ENCODE measurements at regions not wholly inside any gene's neighbourhood (a gene's known extent, or its start where the extent isn't known, plus 50 kb on each side); places are given as distances from the start of the nearest gene placed in this dataset.
"Not testable (repeated sequence)": the region's sequence is repeated elsewhere in the genome, so short reads cannot be mapped to it uniquely, and the experiment has no call there.

DNA sequence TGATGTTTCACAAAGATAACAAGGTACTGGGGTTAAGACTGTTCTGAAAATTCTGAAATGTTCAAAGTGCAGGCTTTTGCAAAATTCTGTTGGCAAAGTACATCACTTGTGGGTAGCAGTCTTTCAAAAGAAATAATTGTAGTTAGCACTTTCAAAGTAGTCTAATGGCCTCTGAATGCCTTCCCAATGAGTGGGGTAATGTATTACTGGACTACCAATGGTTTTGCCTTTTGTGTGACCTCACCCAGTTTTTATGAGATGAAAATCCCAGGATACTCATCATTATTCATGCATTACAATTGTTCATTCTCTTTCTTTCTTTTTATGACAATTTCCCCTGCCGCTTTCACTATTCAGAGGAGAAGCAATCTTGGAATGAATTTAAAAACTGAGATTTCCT lies 686.1 kb downstream of the GLUD2 start:
- ChIA-PET CTCF (no interaction called here), POLR2A (no interaction called here)
- H3K4me1 ChIP-seq (ENCODE audit: insufficient read depth, low read length) = no peaks in the 10 kb centered on the region
- Mint-ChIP-seq H3K27me3 (no peaks in the 10 kb centered on the region), H3K9me3 (no peaks in the 10 kb centered on the region), H3K4me1 (no peaks in the 10 kb centered on the region), H3K27ac (no peak overlapping the region), H3K36me3 (no peaks in the 10 kb centered on the region), H3K4me3 (no peak overlapping the region)
- no peaks in the 10 kb centered on the region for H3K36me3 ChIP-seq (ENCODE audit: insufficient read depth, low read length)
- H3K27ac ChIP-seq (ENCODE audit: low read depth, low read length) = no peak overlapping the region
- DNase-seq = no peak
- no peak overlapping the region for H3K4me3 ChIP-seq (ENCODE audit: low read length)
- H3K27me3 ChIP-seq (ENCODE audit: insufficient read depth, low read length, poor library complexity, severe bottlenecking) = no peaks in the 10 kb centered on the region
- no peaks in the 10 kb centered on the region for H3K9me3 ChIP-seq (ENCODE audit: low read length)

DNA sequence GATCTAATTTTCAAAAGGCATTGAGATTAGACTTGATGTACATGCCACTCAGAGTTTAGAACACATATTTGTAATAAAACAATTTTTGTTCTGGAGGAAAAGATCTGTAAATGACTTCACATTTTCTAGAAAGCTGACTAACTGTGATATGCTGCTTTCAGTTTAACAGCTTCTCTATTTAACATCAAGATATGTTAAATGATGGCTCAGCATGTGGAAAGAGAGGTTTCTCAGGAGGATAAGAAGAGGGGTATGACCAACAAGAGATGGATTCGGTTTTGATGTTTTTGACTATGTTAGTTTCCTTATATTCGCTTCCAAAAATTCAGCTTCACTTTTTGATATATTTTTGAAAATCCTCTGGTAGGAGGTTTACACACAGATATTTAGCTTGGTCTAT lies 698.7 kb downstream of the GLUD2 start:
- no peaks in the 10 kb centered on the region for H3K27me3 ChIP-seq (ENCODE audit: insufficient read depth, low read length, poor library complexity, severe bottlenecking)
- H3K4me3 Mint-ChIP-seq = no peak overlapping the region
- H3K4me1 Mint-ChIP-seq = no peaks in the 10 kb centered on the region

DNA sequence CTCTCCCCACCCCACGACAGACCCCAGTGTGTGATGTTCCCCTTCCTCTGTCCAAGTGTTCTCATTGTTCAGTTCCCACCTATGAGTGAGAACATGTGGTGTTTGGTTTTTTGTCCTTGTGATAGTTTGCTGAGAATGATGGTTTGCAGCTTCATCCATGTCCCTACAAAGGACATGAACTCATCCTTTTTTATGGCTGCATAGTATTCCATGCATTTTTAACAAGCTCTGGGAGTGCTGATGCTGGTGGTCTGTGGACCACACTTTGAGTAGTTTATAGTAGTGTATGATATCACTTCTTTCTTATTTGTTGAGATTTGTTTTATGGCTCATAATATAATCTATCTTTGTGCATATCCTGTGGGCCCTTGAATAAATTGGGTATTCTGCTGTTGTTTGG lies 706.2 kb downstream of the GLUD2 start:
- H3K27ac ChIP-seq (ENCODE audit: low read depth, low read length); H3K36me3 ChIP-seq (ENCODE audit: insufficient read depth, low read length); DNase-seq; H3K27me3 ChIP-seq (ENCODE audit: insufficient read depth, low read length, poor library complexity, severe bottlenecking); H3K27me3 Mint-ChIP-seq; POLR2A ChIA-PET; H3K9me3 Mint-ChIP-seq; H3K4me3 ChIP-seq (ENCODE audit: low read length); H3K4me3 Mint-ChIP-seq; H3K27ac Mint-ChIP-seq; H3K4me1 ChIP-seq (ENCODE audit: insufficient read depth, low read length); CTCF ChIA-PET; H3K9me3 ChIP-seq (ENCODE audit: low read length); H3K36me3 Mint-ChIP-seq; H3K4me1 Mint-ChIP-seq: not testable (repeated sequence)

More for the DNA sequence above, 698.7 kb downstream of the GLUD2 start:
- Mint-ChIP-seq H3K9me3 (peaks cover 0 to 3% (median 0%) of the 10 kb centered on the region in 5 donors), H3K36me3 (no peaks in the 10 kb centered on the region), H3K27ac (no peak overlapping the region), H3K27me3 (peaks cover 0 to 2% of the 10 kb centered on the region in 2 donors)
- CTCF ChIA-PET = no interaction called here
- no peaks in the 10 kb centered on the region for H3K9me3 ChIP-seq (ENCODE audit: low read length)
- H3K4me3 ChIP-seq (ENCODE audit: low read length) = no peak overlapping the region
- no peak for DNase-seq
- POLR2A ChIA-PET = no interaction called here
- H3K27ac ChIP-seq (ENCODE audit: low read depth, low read length) = no peak overlapping the region
- H3K4me1 ChIP-seq (ENCODE audit: insufficient read depth, low read length) = no peaks in the 10 kb centered on the region
- no peaks in the 10 kb centered on the region for H3K36me3 ChIP-seq (ENCODE audit: insufficient read depth, low read length)

DNA sequence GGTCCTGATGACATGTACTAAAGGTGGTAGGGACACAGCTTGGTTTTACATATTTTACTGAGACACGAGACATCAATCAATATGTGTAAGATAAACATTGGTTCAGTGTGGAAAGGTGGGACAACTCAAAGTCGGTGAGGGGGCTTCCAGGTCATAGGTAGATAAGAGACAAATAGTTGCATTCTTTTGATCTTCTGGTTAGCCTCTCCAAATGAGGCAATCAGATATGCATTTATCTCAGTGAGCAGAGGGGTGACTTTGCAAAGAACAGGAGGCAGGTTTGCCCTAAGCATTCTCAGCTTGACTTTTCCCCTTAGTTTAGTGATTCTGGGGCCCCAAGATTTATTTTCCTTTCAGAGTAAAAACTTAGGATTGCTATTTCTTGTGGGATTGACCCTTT lies 706.9 kb downstream of the GLUD2 start:
- Histone ChIP-seq H3K9me3 (ENCODE audit: low read length) (no peaks in the 10 kb centered on the region), H3K4me3 (ENCODE audit: low read length) (no peak overlapping the region), H3K4me1 (ENCODE audit: insufficient read depth, low read length) (no peaks in the 10 kb centered on the region), H3K27me3 (ENCODE audit: insufficient read depth, low read length, poor library complexity, severe bottlenecking) (no peaks in the 10 kb centered on the region), H3K27ac (ENCODE audit: low read depth, low read length) (no peak overlapping the region), H3K36me3 (ENCODE audit: insufficient read depth, low read length) (no peaks in the 10 kb centered on the region)
- ChIA-PET POLR2A (no interaction called here), CTCF (no interaction called here)
- H3K27me3 Mint-ChIP-seq = peaks cover 0 to 2% of the 10 kb centered on the region in 2 donors
- no peak overlapping the region for H3K27ac Mint-ChIP-seq
- no peaks in the 10 kb centered on the region for H3K4me1 Mint-ChIP-seq
- DNase-seq = no peak
- H3K4me3 Mint-ChIP-seq = no peak overlapping the region
- no peaks in the 10 kb centered on the region for H3K36me3 Mint-ChIP-seq
- peaks cover 0 to 5% (median 4%) of the 10 kb centered on the region in 5 donors for H3K9me3 Mint-ChIP-seq

DNA sequence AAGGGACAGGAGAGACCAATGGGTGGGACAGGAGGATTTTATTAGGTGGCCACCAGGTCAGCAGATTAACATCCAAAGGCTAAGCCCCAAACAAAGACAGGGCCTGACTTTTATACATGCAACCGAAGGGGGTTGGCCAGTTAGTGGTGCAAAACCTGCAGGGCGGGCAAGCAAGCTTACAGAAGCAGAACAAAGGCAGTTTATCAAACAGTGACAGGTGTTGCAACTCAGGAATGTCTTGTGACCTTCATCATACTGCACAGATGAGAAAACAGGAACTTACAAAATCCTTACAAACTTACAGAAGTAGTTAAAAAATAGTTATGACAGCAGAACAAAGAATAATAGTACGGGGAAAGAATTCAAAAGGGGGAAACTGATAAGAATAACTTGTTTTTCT lies 708.1 kb downstream of the GLUD2 start:
- H3K27ac ChIP-seq (ENCODE audit: low read depth, low read length) = no peak overlapping the region
- no peaks in the 10 kb centered on the region for H3K27me3 ChIP-seq (ENCODE audit: insufficient read depth, low read length, poor library complexity, severe bottlenecking)
- H3K27me3 Mint-ChIP-seq = peaks cover 0 to 2% of the 10 kb centered on the region in 2 donors
- no peaks in the 10 kb centered on the region for H3K9me3 ChIP-seq (ENCODE audit: low read length)
- DNase-seq = no peak
- H3K4me1 Mint-ChIP-seq = no peaks in the 10 kb centered on the region
- ChIA-PET POLR2A (no interaction called here), CTCF (no interaction called here)
- H3K36me3 ChIP-seq (ENCODE audit: insufficient read depth, low read length) = no peaks in the 10 kb centered on the region
- H3K9me3 Mint-ChIP-seq = peaks cover 0 to 5% (median 4%) of the 10 kb centered on the region in 5 donors
- H3K4me1 ChIP-seq (ENCODE audit: insufficient read depth, low read length) = no peaks in the 10 kb centered on the region
- H3K4me3 ChIP-seq (ENCODE audit: low read length) = no peak overlapping the region
- no peaks in the 10 kb centered on the region for H3K36me3 Mint-ChIP-seq
- no peak overlapping the region for H3K4me3 Mint-ChIP-seq
- no peak overlapping the region for H3K27ac Mint-ChIP-seq

DNA sequence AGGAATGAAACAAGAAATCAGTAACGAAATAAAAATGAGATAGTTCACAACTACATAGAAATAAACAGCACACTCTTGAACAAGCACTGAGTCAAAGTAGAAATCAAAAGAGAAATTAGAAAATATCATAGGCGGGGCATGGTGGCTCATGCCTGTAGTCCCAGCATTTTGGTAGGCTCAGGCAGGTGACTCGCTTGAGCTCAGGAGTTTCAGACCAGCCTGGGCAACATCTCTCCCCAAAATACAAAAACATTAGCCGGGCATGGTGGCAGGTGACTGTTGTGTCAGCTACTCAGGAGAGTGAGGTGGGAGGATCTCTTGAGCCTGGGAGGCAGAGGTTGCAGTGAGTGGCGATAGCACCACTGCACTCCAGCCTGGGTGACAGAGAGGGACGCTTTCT lies 714.4 kb downstream of the GLUD2 start:
- POLR2A ChIA-PET = no interaction called here
- CTCF ChIA-PET = no interaction called here
- no peak overlapping the region for H3K4me3 Mint-ChIP-seq
- no peaks in the 10 kb centered on the region for H3K36me3 Mint-ChIP-seq
- no peaks in the 10 kb centered on the region for H3K36me3 ChIP-seq (ENCODE audit: insufficient read depth, low read length)
- H3K4me3 ChIP-seq (ENCODE audit: low read length) = no peak overlapping the region
- no peaks in the 10 kb centered on the region for H3K27me3 Mint-ChIP-seq
- H3K27ac Mint-ChIP-seq = no peak overlapping the region
- no peak overlapping the region for H3K27ac ChIP-seq (ENCODE audit: low read depth, low read length)
- H3K27me3 ChIP-seq (ENCODE audit: insufficient read depth, low read length, poor library complexity, severe bottlenecking) = no peaks in the 10 kb centered on the region
- H3K9me3 Mint-ChIP-seq = no peaks in the 10 kb centered on the region
- H3K9me3 ChIP-seq (ENCODE audit: low read length) = no peaks in the 10 kb centered on the region
- H3K4me1 Mint-ChIP-seq = no peaks in the 10 kb centered on the region
- DNase-seq = no peak
- H3K4me1 ChIP-seq (ENCODE audit: insufficient read depth, low read length) = no peaks in the 10 kb centered on the region

DNA sequence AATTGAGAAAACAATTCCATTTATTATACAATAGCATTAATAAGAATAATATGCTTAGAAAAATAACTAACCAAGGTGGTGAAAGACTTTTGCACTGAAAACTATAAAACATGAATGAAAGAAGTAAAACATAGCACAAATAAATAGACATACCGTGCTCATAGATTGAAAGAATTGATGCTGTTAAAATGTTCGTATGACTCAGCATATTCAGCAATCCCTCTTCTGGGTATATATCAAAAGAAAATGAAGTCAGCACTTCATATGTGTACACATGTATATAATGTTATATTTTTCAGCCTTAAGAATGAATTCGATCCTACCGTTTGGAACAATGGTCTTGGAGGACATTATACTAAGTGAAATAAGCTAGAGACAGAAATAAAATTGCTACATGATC lies 716.3 kb downstream of the GLUD2 start:
- Histone ChIP-seq H3K4me1 (ENCODE audit: insufficient read depth, low read length) (no peaks in the 10 kb centered on the region), H3K27ac (ENCODE audit: low read depth, low read length) (no peak overlapping the region), H3K9me3 (ENCODE audit: low read length) (no peaks in the 10 kb centered on the region), H3K36me3 (ENCODE audit: insufficient read depth, low read length) (no peaks in the 10 kb centered on the region), H3K27me3 (ENCODE audit: insufficient read depth, low read length, poor library complexity, severe bottlenecking) (no peaks in the 10 kb centered on the region), H3K4me3 (ENCODE audit: low read length) (no peak overlapping the region)
- ChIA-PET POLR2A (no interaction called here), CTCF (no interaction called here)
- Mint-ChIP-seq H3K27me3 (no peaks in the 10 kb centered on the region), H3K4me3 (no peak overlapping the region), H3K27ac (no peak overlapping the region), H3K4me1 (no peaks in the 10 kb centered on the region), H3K36me3 (no peaks in the 10 kb centered on the region), H3K9me3 (peaks cover 0 to 3% (median 0%) of the 10 kb centered on the region in 5 donors)
- DNase-seq = no peak

DNA sequence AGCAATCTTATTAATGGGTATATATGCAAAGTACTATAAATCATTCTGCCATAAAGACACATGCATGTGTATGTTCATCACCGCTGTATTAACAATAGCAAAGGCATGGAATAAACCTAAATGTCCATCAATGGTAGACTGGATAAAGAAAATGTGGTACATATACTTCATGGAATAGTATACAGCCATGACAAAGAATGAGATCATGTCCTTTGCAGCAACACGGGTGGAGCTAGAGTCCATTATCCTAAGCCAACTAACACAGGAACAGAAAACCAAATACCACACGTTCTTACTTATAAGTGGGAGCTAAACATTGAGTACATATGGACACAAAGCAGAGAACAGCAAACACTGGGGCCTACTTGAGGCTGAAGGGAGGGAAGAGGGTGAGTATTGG lies 720.8 kb downstream of the GLUD2 start:
- H3K4me3 Mint-ChIP-seq; DNase-seq; CTCF ChIA-PET; H3K27me3 ChIP-seq (ENCODE audit: insufficient read depth, low read length, poor library complexity, severe bottlenecking); H3K36me3 Mint-ChIP-seq; H3K27ac ChIP-seq (ENCODE audit: low read depth, low read length); H3K9me3 ChIP-seq (ENCODE audit: low read length); H3K27me3 Mint-ChIP-seq; H3K4me1 Mint-ChIP-seq; H3K4me1 ChIP-seq (ENCODE audit: insufficient read depth, low read length); POLR2A ChIA-PET; H3K4me3 ChIP-seq (ENCODE audit: low read length); H3K27ac Mint-ChIP-seq; H3K9me3 Mint-ChIP-seq; H3K36me3 ChIP-seq (ENCODE audit: insufficient read depth, low read length): not testable (repeated sequence)

DNA sequence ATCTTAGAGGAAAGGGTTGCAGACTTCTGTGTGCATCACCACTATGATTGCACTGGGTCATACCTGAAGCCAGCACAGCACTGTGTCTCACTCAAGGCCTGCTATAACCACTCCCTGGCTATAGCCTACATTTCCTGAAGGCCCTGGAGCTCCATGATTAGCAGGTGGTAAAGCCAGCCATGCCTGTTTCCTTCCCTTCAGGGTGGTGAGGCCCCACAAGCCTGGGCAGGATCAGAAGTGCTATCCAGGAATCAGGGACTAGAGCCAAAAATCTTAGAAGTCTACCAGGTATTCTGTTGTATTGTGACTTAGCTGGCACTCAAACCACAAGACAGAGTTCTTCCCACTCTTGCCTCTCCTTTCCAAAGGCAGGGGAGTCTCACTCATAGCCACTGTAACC lies 734.6 kb downstream of the GLUD2 start:
- H3K4me1 ChIP-seq (ENCODE audit: insufficient read depth, low read length) = no peaks in the 10 kb centered on the region
- no peaks in the 10 kb centered on the region for H3K27me3 ChIP-seq (ENCODE audit: insufficient read depth, low read length, poor library complexity, severe bottlenecking)
- no peaks in the 10 kb centered on the region for H3K9me3 ChIP-seq (ENCODE audit: low read length)
- Mint-ChIP-seq H3K27ac (no peak overlapping the region), H3K36me3 (no peaks in the 10 kb centered on the region), H3K9me3 (peaks cover 0 to 8% (median 0%) of the 10 kb centered on the region in 5 donors), H3K4me3 (no peak overlapping the region), H3K4me1 (no peaks in the 10 kb centered on the region), H3K27me3 (peaks cover 0 to 1% of the 10 kb centered on the region in 2 donors)
- CTCF ChIA-PET = no interaction called here
- H3K36me3 ChIP-seq (ENCODE audit: insufficient read depth, low read length) = no peaks in the 10 kb centered on the region
- DNase-seq = no peak
- H3K4me3 ChIP-seq (ENCODE audit: low read length) = no peak overlapping the region
- POLR2A ChIA-PET = no interaction called here
- no peak overlapping the region for H3K27ac ChIP-seq (ENCODE audit: low read depth, low read length)
